Activated CD8-positive, alpha-beta T cell treated with anti-CD3 and anti-CD28 coated beads for 36 hours (primary cell): ENCODE measurements at regions not wholly inside any gene's neighbourhood (a gene's known extent, or its start where the extent isn't known, plus 50 kb on each side); places are given as distances from the start of the nearest gene placed in this dataset.

Source experiments
- ATAC-seq: fragments of 200-7000 bp; cut with Tn5 transposase; one replicate; pipeline ENCODE4 v1.10.0; 2021; ENCODE audit warnings: mild to moderate bottlenecking, moderate library complexity
- CTCF ChIA-PET: fragments of 350-600 bp; sonication (Branson Sonifier 250); formaldehyde crosslinking; loops from one replicate; lab custom pipeline; 2021; ENCODE audit warnings: antibody characterized with exemption; lab: Charles Lee
- POLR2A ChIA-PET: fragments of 350-600 bp; sonication (Branson Sonifier 250); formaldehyde crosslinking; loops from one replicate; lab custom pipeline; 2021; ENCODE audit warnings: antibody characterized with exemption; lab: Charles Lee
- DNase-seq: peaks from one replicate; pipeline ENCODE4 v3.0.0-alpha.2; 2020
- H3K27ac Mint-ChIP-seq: one replicate; pipeline ENCODE4 v1.8.0; 2021; ENCODE audit warnings: mild to moderate bottlenecking, mixed read lengths
- H3K27me3 Mint-ChIP-seq: one replicate; pipeline ENCODE4 v1.8.0; 2021; ENCODE audit warnings: mixed read lengths
- H3K36me3 Mint-ChIP-seq: one replicate; pipeline ENCODE4 v1.8.0; 2021; ENCODE audit warnings: low read depth, mixed read lengths
- H3K4me1 Mint-ChIP-seq: one replicate; pipeline ENCODE4 v1.8.0; 2021; ENCODE audit warnings: low read depth, mixed read lengths
- H3K4me3 Mint-ChIP-seq: one replicate; pipeline ENCODE4 v1.8.0; 2021; ENCODE audit warnings: mild to moderate bottlenecking, moderate library complexity, mixed read lengths
- H3K9me3 Mint-ChIP-seq: one replicate; pipeline ENCODE4 v1.8.0; 2021; ENCODE audit warnings: mixed read lengths
- intact Hi-C: fragments of 100-400 bp; cut with micrococcal nuclease; formaldehyde crosslinking; loops from one replicate; pipeline ENCODE4 v1.10.0; 2022
- TF ChIP-seq, protein P1 (sequence below): fragments of 200-600 bp; IDR thresholded peaks from one replicate; pipeline ENCODE4 v1.8.0; 2022; ENCODE audit warnings: antibody characterized with exemption, mild to moderate bottlenecking

DNA sequence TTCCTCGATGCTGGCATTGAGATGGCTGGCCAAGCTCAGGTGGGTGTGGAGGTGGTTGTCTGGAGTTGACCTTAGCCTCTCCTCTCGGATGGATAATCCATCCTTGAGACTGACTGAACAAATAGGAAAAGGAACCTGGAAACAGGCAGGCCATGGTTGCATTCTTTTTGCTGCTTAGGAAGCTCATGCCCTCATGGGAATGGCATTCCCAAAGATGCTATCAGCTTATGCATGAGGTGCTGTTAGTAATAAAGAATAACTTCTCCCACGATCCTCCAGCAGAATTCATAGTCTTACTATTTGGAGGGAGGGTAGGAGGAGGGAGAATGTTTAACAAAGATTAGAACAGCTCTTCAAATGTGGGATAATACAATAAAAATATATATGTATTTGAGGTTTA is 303.0 kb upstream of the TPM1 start:
- H3K4me3 Mint-ChIP-seq: no peak overlapping the region
- no peak overlapping the region for H3K27ac Mint-ChIP-seq
- ChIA-PET POLR2A (no interaction called here), CTCF (interaction anchor here (1.0 to 2.1 kb wide), 3 partner anchors 8 to 308 kb away, joined by 3 to 7 read pairs (median 3); no protein-coding TSS in a partner anchor)
- ATAC-seq (no peak), DNase-seq (no peak)
- no peaks in the 10 kb centered on the region for H3K36me3 Mint-ChIP-seq
- no peaks in the 10 kb centered on the region for H3K27me3 Mint-ChIP-seq
- intact Hi-C loops: no loop called here
- TF ChIP-seq, protein P1, sequence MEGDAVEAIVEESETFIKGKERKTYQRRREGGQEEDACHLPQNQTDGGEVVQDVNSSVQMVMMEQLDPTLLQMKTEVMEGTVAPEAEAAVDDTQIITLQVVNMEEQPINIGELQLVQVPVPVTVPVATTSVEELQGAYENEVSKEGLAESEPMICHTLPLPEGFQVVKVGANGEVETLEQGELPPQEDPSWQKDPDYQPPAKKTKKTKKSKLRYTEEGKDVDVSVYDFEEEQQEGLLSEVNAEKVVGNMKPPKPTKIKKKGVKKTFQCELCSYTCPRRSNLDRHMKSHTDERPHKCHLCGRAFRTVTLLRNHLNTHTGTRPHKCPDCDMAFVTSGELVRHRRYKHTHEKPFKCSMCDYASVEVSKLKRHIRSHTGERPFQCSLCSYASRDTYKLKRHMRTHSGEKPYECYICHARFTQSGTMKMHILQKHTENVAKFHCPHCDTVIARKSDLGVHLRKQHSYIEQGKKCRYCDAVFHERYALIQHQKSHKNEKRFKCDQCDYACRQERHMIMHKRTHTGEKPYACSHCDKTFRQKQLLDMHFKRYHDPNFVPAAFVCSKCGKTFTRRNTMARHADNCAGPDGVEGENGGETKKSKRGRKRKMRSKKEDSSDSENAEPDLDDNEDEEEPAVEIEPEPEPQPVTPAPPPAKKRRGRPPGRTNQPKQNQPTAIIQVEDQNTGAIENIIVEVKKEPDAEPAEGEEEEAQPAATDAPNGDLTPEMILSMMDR: no peak
- H3K4me1 Mint-ChIP-seq: peaks cover 8% of the 10 kb centered on the region
- H3K9me3 Mint-ChIP-seq: no peaks in the 10 kb centered on the region

DNA sequence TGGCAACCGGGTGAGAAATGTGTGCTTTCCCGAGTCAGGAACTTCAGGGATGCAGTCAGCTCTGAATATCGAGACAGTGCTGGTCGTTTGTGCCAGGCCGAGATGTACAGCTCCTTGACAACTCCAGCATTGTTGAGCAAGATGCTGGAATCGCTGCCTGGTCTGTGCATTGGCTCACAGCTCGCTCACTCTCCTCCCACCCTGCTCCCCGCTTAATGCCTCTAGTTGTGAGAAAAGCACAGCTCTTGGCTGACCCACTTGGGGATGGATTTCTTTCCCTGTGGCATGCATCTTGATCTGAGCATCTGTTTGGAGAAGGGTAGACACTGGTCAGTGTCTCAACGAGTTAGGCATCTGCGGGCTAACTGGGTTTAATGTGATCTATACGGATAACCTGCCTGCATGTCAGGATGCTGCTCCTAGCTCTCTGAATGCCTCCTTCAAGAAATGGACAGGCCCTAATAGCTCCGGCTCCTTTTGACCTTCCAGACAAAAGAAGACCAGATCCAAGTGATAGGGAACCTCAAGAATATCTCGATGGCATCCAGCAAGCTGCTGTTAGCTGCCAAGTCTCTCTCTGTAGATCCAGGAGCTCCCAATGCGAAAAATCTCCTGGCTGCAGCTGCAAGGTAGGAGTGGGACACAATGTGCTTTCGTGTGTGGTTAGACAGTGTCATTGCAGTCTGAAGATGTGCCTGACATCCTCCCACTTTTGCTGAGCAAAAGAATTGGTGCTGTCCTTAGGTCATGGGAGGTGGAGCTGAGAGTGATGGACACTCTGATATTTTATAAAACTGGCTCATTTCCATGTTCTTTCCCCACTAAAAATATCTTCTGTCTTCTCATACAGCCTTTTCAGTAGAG is 302.2 kb upstream of the TPM1 start:
- intact Hi-C loops: no loop called here
- POLR2A ChIA-PET: no interaction called here
- H3K9me3 Mint-ChIP-seq: no peaks in the 10 kb centered on the region
- H3K4me3 Mint-ChIP-seq: no peak overlapping the region
- DNase-seq: no peak
- H3K27ac Mint-ChIP-seq: no peak overlapping the region
- TF ChIP-seq, protein P1: no peak
- no peaks in the 10 kb centered on the region for H3K36me3 Mint-ChIP-seq
- ATAC-seq: no peak
- CTCF ChIA-PET: interaction anchor here (0.9 to 1.3 kb wide), 4 partner anchors 8 to 307 kb away, joined by 3 read pairs; no protein-coding TSS in a partner anchor
- H3K27me3 Mint-ChIP-seq: no peaks in the 10 kb centered on the region
- peaks cover 8% of the 10 kb centered on the region for H3K4me1 Mint-ChIP-seq

DNA sequence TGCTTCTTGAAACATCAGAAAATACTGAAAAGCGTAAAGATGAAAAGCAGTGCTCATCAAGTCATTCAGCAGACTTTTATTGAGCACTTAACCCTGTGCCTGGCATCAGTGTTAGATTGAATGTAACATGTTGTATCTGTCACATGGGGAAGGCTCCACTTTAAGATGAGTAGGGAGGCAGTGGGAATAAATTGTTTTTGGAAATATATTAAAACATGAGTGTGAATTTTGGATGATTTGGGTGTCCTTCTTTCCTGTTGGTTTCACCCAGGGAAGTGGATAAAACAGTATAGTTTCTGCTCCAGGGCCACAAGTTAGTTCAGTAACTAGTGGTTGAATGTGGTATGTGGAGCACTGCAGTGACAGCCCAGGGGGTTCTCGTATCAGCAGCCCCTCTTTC is 301.4 kb upstream of the TPM1 start:
- H3K4me1 Mint-ChIP-seq: peaks cover 8% of the 10 kb centered on the region
- no peak overlapping the region for H3K4me3 Mint-ChIP-seq
- DNase-seq (no peak), ATAC-seq (no peak)
- ChIA-PET POLR2A (interaction anchor here (0.6 kb wide), 1 partner anchor 19 kb away, joined by 3 read pairs; no protein-coding TSS in a partner anchor), CTCF (interaction anchor here (0.9 to 2.5 kb wide), 13 partner anchors 10 to 83 kb away, joined by 3 to 12 read pairs (median 4); no protein-coding TSS in a partner anchor)
- no peaks in the 10 kb centered on the region for H3K9me3 Mint-ChIP-seq
- no peaks in the 10 kb centered on the region for H3K36me3 Mint-ChIP-seq
- H3K27me3 Mint-ChIP-seq: no peaks in the 10 kb centered on the region
- no peak overlapping the region for H3K27ac Mint-ChIP-seq
- TF ChIP-seq, protein P1: no peak
- intact Hi-C loops: no loop called here

DNA sequence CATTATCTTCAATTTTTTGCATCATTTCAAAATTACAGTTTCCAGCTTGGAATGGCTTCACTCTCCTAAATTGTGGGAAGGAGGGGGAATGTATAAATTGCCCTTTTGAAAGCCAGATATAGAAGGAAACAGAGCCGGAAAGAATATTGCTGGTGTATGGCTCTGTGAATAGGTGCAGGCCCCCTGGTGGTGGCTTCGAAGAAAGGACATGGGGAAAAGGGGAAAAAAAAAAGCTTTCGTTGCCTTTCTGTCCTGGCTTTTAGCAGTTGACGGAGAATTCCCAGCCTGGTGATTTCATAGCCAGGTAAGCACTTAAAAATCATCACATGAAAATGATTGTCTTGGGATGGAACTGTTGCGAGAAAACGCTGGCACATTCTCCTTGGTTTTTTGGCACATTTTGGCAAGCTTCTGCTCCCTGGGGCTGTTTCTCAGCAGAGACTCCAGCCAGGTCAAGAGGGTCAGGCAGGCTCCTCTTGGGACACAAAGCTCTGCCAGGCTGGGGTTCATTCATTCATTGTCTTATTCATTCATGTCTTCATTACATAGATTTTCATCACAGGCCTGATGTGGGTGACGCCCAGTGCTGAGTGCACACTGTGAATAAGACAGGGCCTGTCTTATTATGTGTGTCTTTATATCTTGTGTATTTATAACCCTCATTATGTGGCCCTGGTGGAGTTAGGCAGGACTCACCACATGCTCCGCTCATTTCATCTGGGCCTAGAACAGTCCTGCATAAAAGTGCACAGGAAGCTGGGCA is 300.0 kb upstream of the TPM1 start:
- Mint-ChIP-seq H3K27me3 (no peaks in the 10 kb centered on the region), H3K36me3 (no peaks in the 10 kb centered on the region), H3K9me3 (no peaks in the 10 kb centered on the region), H3K27ac (no peak overlapping the region), H3K4me1 (peaks cover 8% of the 10 kb centered on the region), H3K4me3 (no peak overlapping the region)
- ATAC-seq: no peak
- CTCF ChIA-PET: interaction anchor here (0.6 to 3.0 kb wide), 33 partner anchors 8 to 405 kb away, joined by 3 to 19 read pairs (median 3); no protein-coding TSS in a partner anchor
- peak; percentile 55 for DNase-seq
- POLR2A ChIA-PET: interaction anchor here (1.0 kb wide), 1 partner anchor 28 kb away, joined by 3 read pairs; no protein-coding TSS in a partner anchor
- TF ChIP-seq, protein P1: peak; percentile 91
- intact Hi-C loops: no loop called here
